A549 (cell line): ENCODE measurements at regions not wholly inside any gene's neighbourhood (a gene's known extent, or its start where the extent isn't known, plus 50 kb on each side); places are given as distances from the start of the nearest gene placed in this dataset.

Experiments
- ATAC-seq, 2 experiments: fragments of 200-7000 bp in 1 of 2; fragments of >200 bp in 1 of 2; cut with Nextera tagmentation in 1 of 2; cut with Tn5 transposase in 1 of 2; 3 replicates each; pipeline versions ENCODE4 v1.8.0 to v1.9.1; 2018 to 2020; ENCODE audit warnings: mild to moderate bottlenecking in 1 of 2, moderate library complexity in 1 of 2
- CTCF ChIA-PET: fragments of 300-600 bp; sonication (Branson Sonifier 250); formaldehyde crosslinking; extraction: SDS; loops from one replicate; lab custom pipeline; 2021; ENCODE audit warnings: antibody characterized with exemption, inconsistent platforms; lab: Yijun Ruan, JAX
- POLR2A ChIA-PET: fragments of 350-600 bp; formaldehyde crosslinking; extraction: SDS; loops from one replicate; lab custom pipeline; 2021; ENCODE audit warnings: antibody characterized with exemption, inconsistent platforms; lab: Yijun Ruan, JAX
- DNase-seq, 2 experiments: peaks; one replicate each; pipeline versions ENCODE4 v3.0.0 to v3.0.0-alpha.2; 2011 to 2016; ENCODE audit warnings: low read depth in 1 of 2, low spot score in 1 of 2
- FAIRE-seq: peaks from 2 replicates; lab custom pipeline; 2011; peaks lifted over from hg19 to GRCh38; lab: Jason Lieb, UNC
- H3K27ac ChIP-seq, 2 experiments: fragments of >200 bp; sonication (Bioruptor Twin); formaldehyde crosslinking; 3 replicates each; pipeline ENCODE4 v1.5.1; 2016 to 2017
- H3K4me1 ChIP-seq: fragments of >200 bp; sonication (Bioruptor Twin); formaldehyde crosslinking; 3 replicates; pipeline ENCODE4 v1.6.1; 2016
- H3K4me2 ChIP-seq: fragments of >200 bp; sonication (Bioruptor Twin); formaldehyde crosslinking; 3 replicates; pipeline ENCODE4 v1.6.1; 2016
- H3K4me3 ChIP-seq: fragments of >200 bp; sonication (Bioruptor Twin); formaldehyde crosslinking; 3 replicates; pipeline ENCODE4 v1.5.1; 2016
- H3K9me3 ChIP-seq: fragments of >200 bp; sonication (Bioruptor Twin); formaldehyde crosslinking; 3 replicates; pipeline ENCODE4 v1.6.1; 2016
- CHD2 ChIP-seq: fragments of 150-350 bp; IDR thresholded peaks from 2 replicates; pipeline ENCODE4 v1.6.1; 2014; ENCODE audit warnings: low read length; ENCODE audit not compliant: partially characterized antibody
- EP300 ChIP-seq, 2 experiments: fragments of >200 bp; sonication (Bioruptor Twin); formaldehyde crosslinking; IDR thresholded peaks; 2 replicates in 1 of 2; 3 replicates in 1 of 2; pipeline ENCODE4 v1.6.1; 2016 to 2017
- ESRRA ChIP-seq: fragments of 150-350 bp; IDR thresholded peaks from 2 replicates; pipeline ENCODE4 v1.6.1; 2014; ENCODE audit warnings: mild to moderate bottlenecking, low read length, borderline replicate concordance
- FOSB ChIP-seq: fragments of 250-450 bp; sonication (Bioruptor Pico); IDR thresholded peaks from 2 replicates; pipeline ENCODE4 v1.5.0; 2020; ENCODE audit warnings: mild to moderate bottlenecking, moderate library complexity
- FOSL2 ChIP-seq, 2 experiments: fragments of 450-650 bp in 1 of 2; fragments of >200 bp in 1 of 2; sonication (Bioruptor Twin) in 1 of 2; formaldehyde crosslinking; IDR thresholded peaks; 2 replicates each; pipeline versions ENCODE4 v1.5.0 to v1.6.1; 2016 to 2020; ENCODE audit warnings: mild to moderate bottlenecking in 1 of 2, moderate library complexity in 1 of 2
- HOXA7 ChIP-seq: fragments of 250-450 bp; sonication (Bioruptor Pico); IDR thresholded peaks from 2 replicates; pipeline ENCODE4 v1.5.0; 2020; ENCODE audit warnings: mild to moderate bottlenecking, moderate library complexity
- KDM1A ChIP-seq: fragments of 200-600 bp; sonication (generic); IDR thresholded peaks from 2 replicates; pipeline ENCODE4 v1.6.1; 2016; ENCODE audit warnings: low read depth, mild to moderate bottlenecking
- MAX ChIP-seq: IDR thresholded peaks from 2 replicates; pipeline ENCODE4 v1.6.1; 2012
- MAZ ChIP-seq: fragments of 150-350 bp; IDR thresholded peaks from 2 replicates; pipeline ENCODE4 v1.6.1; 2014; ENCODE audit warnings: antibody characterized with exemption, low read depth, low read length, borderline replicate concordance
- NFE2L2 ChIP-seq: fragments of 150-350 bp; conservative IDR thresholded peaks from 2 replicates; pipeline ENCODE4 v1.6.1; 2014; ENCODE audit warnings: low read length
- NPAS2 ChIP-seq: fragments of 250-450 bp; sonication (Bioruptor Pico); IDR thresholded peaks from 2 replicates; pipeline ENCODE4 v1.8.0; 2022; ENCODE audit warnings: mild to moderate bottlenecking, moderate library complexity, borderline replicate concordance
- NR3C1 ChIP-seq: fragments of >200 bp; sonication (Bioruptor Twin); formaldehyde crosslinking; IDR thresholded peaks from 3 replicates; pipeline ENCODE4 v1.6.1; 2017
- PHF8 ChIP-seq: fragments of 200-600 bp; sonication (generic); IDR thresholded peaks from 2 replicates; pipeline ENCODE4 v1.6.1; 2016; ENCODE audit warnings: low read depth, mild to moderate bottlenecking, antibody characterized with exemption, moderate library complexity, borderline replicate concordance
- POLR2A ChIP-seq: IDR thresholded peaks from 2 replicates; pipeline ENCODE4 v1.6.1; 2012; ENCODE audit warnings: mild to moderate bottlenecking, low read length
- RARB ChIP-seq: fragments of 250-450 bp; sonication (Bioruptor Pico); IDR thresholded peaks from 2 replicates; pipeline ENCODE4 v1.8.0; 2021; ENCODE audit warnings: mild to moderate bottlenecking, moderate library complexity
- RFX5 ChIP-seq: fragments of 450-650 bp; IDR thresholded peaks from 2 replicates; pipeline ENCODE4 v1.7.1; 2014; ENCODE audit warnings: antibody characterized with exemption, mild to moderate bottlenecking, moderate library complexity
- RNF2 ChIP-seq: fragments of 200-600 bp; sonication (generic); IDR thresholded peaks from 2 replicates; pipeline ENCODE4 v1.6.1; 2016; ENCODE audit warnings: low read depth, mild to moderate bottlenecking, antibody characterized with exemption, moderate library complexity, borderline replicate concordance
- SMC3 ChIP-seq: fragments of >200 bp; sonication (Bioruptor Twin); formaldehyde crosslinking; IDR thresholded peaks from 3 replicates; pipeline ENCODE4 v1.6.1; 2018; ENCODE audit warnings: inconsistent platforms
- SREBF2 ChIP-seq: fragments of 450-650 bp; IDR thresholded peaks from 2 replicates; pipeline ENCODE4 v1.6.1; 2014; ENCODE audit warnings: mild to moderate bottlenecking, moderate library complexity
- TP53 ChIP-seq: fragments of 250-450 bp; sonication (Bioruptor Pico); IDR thresholded peaks from 2 replicates; pipeline ENCODE4 v1.5.0; 2021; ENCODE audit warnings: mild to moderate bottlenecking, moderate library complexity
- USF2 ChIP-seq: fragments of 450-650 bp; IDR thresholded peaks from 2 replicates; pipeline ENCODE4 v1.6.1; 2014; ENCODE audit warnings: antibody characterized with exemption
- ZNF302 ChIP-seq: fragments of 250-450 bp; sonication (Bioruptor Pico); IDR thresholded peaks from 2 replicates; pipeline ENCODE4 v1.9.0; 2021; ENCODE audit warnings: inconsistent platforms, mild to moderate bottlenecking, moderate library complexity
- WGBS: methylation state at CpG from one replicate; pipeline ENCODE4 v1.1.6; 2017; ENCODE audit errors: missing lambda C conversion rate; 5-methylcytosine and 5-hydroxymethylcytosine counted together
- TF ChIP-seq, protein P1 (sequence below): fragments of >200 bp; sonication (Bioruptor Twin); formaldehyde crosslinking; IDR thresholded peaks from 3 replicates; pipeline ENCODE4 v1.6.1; 2016
- TF ChIP-seq, protein P2 (sequence below): fragments of >200 bp; sonication (Bioruptor Twin); formaldehyde crosslinking; IDR thresholded peaks from 2 replicates; pipeline ENCODE4 v1.6.1; 2016
- TF ChIP-seq, protein P3 (sequence below): IDR thresholded peaks from 2 replicates; pipeline ENCODE4 v1.6.1; 2012; ENCODE audit warnings: low read depth, borderline replicate concordance

DNA sequence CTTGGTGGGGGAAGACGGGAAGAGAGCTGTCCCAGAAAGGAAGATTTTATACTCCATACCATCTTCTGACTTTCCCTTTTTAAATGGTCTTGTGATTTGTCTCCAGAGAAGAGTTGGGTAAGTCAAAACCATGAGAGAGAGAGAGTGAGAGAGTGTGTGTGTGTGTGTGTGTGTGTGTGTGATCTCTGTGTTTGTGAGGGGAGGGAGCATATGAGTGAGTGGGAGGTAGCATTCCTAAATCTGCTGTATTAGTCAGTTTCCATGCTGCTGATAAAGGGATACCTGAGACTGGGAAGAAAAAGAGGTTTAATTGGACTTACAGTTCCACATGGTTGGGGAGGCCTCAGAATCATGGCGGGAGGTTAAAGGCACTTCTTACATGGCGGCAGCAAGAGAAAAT, 102.0 kb upstream of the VANGL1 start:
- POLR2A ChIA-PET: no interaction called here

GRCh38 chr1:115539061-115539460, 102.7 kb upstream of the VANGL1 start:
- no peak overlapping the region for H3K4me3 ChIP-seq
- ChIA-PET POLR2A (no interaction called here), CTCF (interaction anchor here (0.7 kb wide), 1 partner anchor 73 kb away, joined by 3 read pairs; no protein-coding TSS in a partner anchor)
- H3K4me1 ChIP-seq: no peaks in the 10 kb centered on the region; the same call in 2 of the 3 replicates
- no peaks in the 10 kb centered on the region for H3K9me3 ChIP-seq
- no peak overlapping the region for H3K4me2 ChIP-seq
- DNase-seq: no peak
- 70% methylated on average over 7 of the region's 7 CpGs for WGBS
- FAIRE-seq: no peak
- TF ChIP-seq RFX5 (no peak), NPAS2 (no peak), USF2 (no peak), ZNF302 (CRISPR knock-in tag) (no peak), POLR2A (no peak), RNF2 (no peak), CHD2 (no peak), KDM1A (no peak), RARB (no peak), PHF8 (no peak), SMC3 (no peak), EP300 (IDR thresholded peaks at IDR 0.05) (no peak)
- TF ChIP-seq, protein P1, sequence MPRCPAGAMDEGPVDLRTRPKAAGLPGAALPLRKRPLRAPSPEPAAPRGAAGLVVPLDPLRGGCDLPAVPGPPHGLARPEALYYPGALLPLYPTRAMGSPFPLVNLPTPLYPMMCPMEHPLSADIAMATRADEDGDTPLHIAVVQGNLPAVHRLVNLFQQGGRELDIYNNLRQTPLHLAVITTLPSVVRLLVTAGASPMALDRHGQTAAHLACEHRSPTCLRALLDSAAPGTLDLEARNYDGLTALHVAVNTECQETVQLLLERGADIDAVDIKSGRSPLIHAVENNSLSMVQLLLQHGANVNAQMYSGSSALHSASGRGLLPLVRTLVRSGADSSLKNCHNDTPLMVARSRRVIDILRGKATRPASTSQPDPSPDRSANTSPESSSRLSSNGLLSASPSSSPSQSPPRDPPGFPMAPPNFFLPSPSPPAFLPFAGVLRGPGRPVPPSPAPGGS: no peak
- TF ChIP-seq, protein P2, sequence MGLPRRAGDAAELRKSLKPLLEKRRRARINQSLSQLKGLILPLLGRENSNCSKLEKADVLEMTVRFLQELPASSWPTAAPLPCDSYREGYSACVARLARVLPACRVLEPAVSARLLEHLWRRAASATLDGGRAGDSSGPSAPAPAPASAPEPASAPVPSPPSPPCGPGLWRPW: no peak
- H3K27ac ChIP-seq: no peak overlapping the region
- ATAC-seq: no peak

More for the DNA sequence above, 102.0 kb upstream of the VANGL1 start:
- no peak for TF ChIP-seq MAX
- TF ChIP-seq, protein P1: no peak
- TF ChIP-seq USF2: no peak
- TF ChIP-seq NR3C1: no peak
- no peak for TF ChIP-seq RFX5
- no peak for TF ChIP-seq NFE2L2
- TF ChIP-seq, protein P3, sequence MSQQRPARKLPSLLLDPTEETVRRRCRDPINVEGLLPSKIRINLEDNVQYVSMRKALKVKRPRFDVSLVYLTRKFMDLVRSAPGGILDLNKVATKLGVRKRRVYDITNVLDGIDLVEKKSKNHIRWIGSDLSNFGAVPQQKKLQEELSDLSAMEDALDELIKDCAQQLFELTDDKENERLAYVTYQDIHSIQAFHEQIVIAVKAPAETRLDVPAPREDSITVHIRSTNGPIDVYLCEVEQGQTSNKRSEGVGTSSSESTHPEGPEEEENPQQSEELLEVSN: no peak
- no peak for TF ChIP-seq FOSB (CRISPR knock-in tag)
- TF ChIP-seq PHF8: no peak
- TF ChIP-seq TP53 (CRISPR knock-in tag): no peak
- TF ChIP-seq ESRRA: no peak
- TF ChIP-seq FOSL2 (IDR thresholded peaks at IDR 0.05): no peak
- no peak for TF ChIP-seq FOSL2 (CRISPR knock-in tag; IDR thresholded peaks at IDR 0.05)
- TF ChIP-seq MAZ: no peak
- no peak for TF ChIP-seq SREBF2
- TF ChIP-seq EP300 (IDR thresholded peaks at IDR 0.05): no peak
- TF ChIP-seq HOXA7 (CRISPR knock-in tag): no peak
- TF ChIP-seq SMC3: no peak
- TF ChIP-seq RARB: no peak
- Histone ChIP-seq H3K27ac (no peak overlapping the region), H3K4me2 (no peak overlapping the region), H3K9me3 (no peaks in the 10 kb centered on the region), H3K4me3 (no peak overlapping the region), H3K4me1 (no peaks in the 10 kb centered on the region)
- no peak for ATAC-seq
- no peak for DNase-seq
- FAIRE-seq: no peak
- WGBS: 82% methylated on average over 3 of the region's 3 CpGs
- CTCF ChIA-PET: interaction anchor here (0.7 to 1.2 kb wide), 2 partner anchors 18 to 74 kb away, joined by 3 read pairs; no protein-coding TSS in a partner anchor
